Natural killer cell treated with Interleukin-12 subunit alpha and Interleukin-12 subunit beta and Interleukin-15 and Interleukin-18, amount 100 ng/mL, for 72 hours (primary cell): ENCODE measurements at regions not wholly inside any gene's neighbourhood (a gene's known extent, or its start where the extent isn't known, plus 50 kb on each side); places are given as distances from the start of the nearest gene placed in this dataset.
A peak's percentile ranks its signal among the peaks of the same experiment; 100 is the strongest.

Experiments used
- ATAC-seq, 2 donors: fragments of 150-1000 bp; cut with Tn5 transposase in 1 of 2; sonication (Bioruptor Pico), chemical (Tn5 transposase) in 1 of 2; 2 replicates each; pipeline ENCODE4 v1.10.0; 2021
- DNase-seq: peaks from one replicate; pipeline ENCODE4 v3.0.0; 2022; ENCODE audit warnings: low spot score
- H3K27ac Mint-ChIP-seq, 2 donors: 1 replicate in 1 of 2; 2 replicates in 1 of 2; pipeline ENCODE4 v1.8.0; 2022; ENCODE audit warnings: mixed read lengths in 2 of 2, mild to moderate bottlenecking in 1 of 2, moderate library complexity in 1 of 2
- H3K27me3 Mint-ChIP-seq, 2 donors: 1 replicate in 1 of 2; 2 replicates in 1 of 2; pipeline ENCODE4 v1.8.0; 2022; ENCODE audit warnings: mixed read lengths in 2 of 2
- H3K36me3 Mint-ChIP-seq: one replicate; pipeline ENCODE4 v1.8.0; 2022; ENCODE audit warnings: mixed read lengths
- H3K4me1 Mint-ChIP-seq, 2 donors: 1 replicate in 1 of 2; 2 replicates in 1 of 2; pipeline ENCODE4 v1.8.0; 2022; ENCODE audit warnings: low read depth in 2 of 2, mixed read lengths in 2 of 2, mild to moderate bottlenecking in 1 of 2
- H3K4me3 Mint-ChIP-seq: one replicate; pipeline ENCODE4 v1.8.0; 2022; ENCODE audit warnings: mixed read lengths
- H3K9me3 Mint-ChIP-seq: 2 replicates; pipeline ENCODE4 v1.8.0; 2022; ENCODE audit warnings: mixed read lengths

- no peaks in the 10 kb centered on the region for H3K27me3 Mint-ChIP-seq
- no peaks in the 10 kb centered on the region for H3K36me3 Mint-ChIP-seq
- H3K27ac Mint-ChIP-seq, result no peak overlapping the region
- no peak for ATAC-seq
- peaks cover 5% of the 10 kb centered on the region for H3K9me3 Mint-ChIP-seq
- H3K4me1 Mint-ChIP-seq, result no peaks in the 10 kb centered on the region
- no peak for DNase-seq
- no peak overlapping the region for H3K4me3 Mint-ChIP-seq
These were observed 203.8 kb upstream of the PITX2 start for GRCh38 chr4:110826656-110827055.

DNA sequence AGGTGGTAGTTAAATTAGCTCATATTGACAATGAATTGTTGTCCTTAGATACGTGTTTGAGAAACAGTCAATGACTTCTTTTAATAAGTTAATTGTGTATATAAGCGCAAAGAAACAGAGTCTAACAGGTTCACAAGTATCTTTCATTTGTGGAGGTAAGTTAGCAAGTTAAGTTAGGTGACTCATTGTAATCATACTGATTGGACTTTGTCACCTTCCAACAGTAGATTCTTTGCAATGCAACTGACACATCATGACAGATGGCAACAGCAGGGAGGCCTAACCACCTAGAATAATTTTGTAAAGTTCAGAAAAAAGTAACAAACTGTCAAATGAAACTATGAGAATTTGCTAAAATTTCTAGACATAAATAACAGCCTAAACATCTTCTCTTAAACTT lies 207.6 kb upstream of the PITX2 start:
- DNase-seq, result no peak
- no peak overlapping the region for H3K27ac Mint-ChIP-seq

DNA sequence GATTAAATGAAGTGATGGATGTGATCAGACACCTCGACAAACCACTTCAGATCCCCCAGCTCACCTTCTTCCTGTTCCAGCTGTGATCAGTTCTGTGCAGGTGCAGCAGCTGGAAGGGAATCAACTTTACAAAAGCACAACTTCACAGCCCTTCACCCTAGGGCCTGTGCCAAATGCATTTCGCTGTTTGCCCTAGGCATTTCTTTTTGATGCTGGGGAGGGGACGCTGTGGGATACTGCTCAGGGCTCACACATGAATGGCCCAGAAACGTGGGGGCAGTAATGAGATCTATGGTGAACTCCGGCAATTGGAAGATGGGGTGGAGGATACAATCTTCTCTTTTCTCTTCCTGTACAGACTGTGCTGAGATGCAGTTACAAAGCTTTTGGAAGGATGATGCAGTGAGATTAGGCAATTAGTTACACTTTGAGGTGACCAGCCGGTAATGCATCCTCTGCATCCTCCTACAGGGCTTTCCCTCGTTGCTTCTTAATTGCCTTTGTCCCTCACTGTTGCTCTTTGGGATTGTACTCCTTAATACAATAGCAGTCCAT lies 215.1 kb upstream of the PITX2 start:
- H3K27ac Mint-ChIP-seq, result no peak overlapping the region
- H3K4me3 Mint-ChIP-seq, result no peak overlapping the region
- H3K4me1 Mint-ChIP-seq, result no peaks in the 10 kb centered on the region
- H3K27me3 Mint-ChIP-seq, result no peaks in the 10 kb centered on the region
- H3K9me3 Mint-ChIP-seq, result no peaks in the 10 kb centered on the region
- ATAC-seq, result no peak
- peak; percentile 8 for DNase-seq
- H3K36me3 Mint-ChIP-seq, result no peaks in the 10 kb centered on the region

More for the DNA sequence above, 207.6 kb upstream of the PITX2 start:
- no peaks in the 10 kb centered on the region for H3K27me3 Mint-ChIP-seq
- no peak overlapping the region for H3K4me3 Mint-ChIP-seq
- no peak for ATAC-seq
- H3K36me3 Mint-ChIP-seq, result no peaks in the 10 kb centered on the region
- no peaks in the 10 kb centered on the region for H3K4me1 Mint-ChIP-seq
- peaks cover under 1% of the 10 kb centered on the region for H3K9me3 Mint-ChIP-seq

- H3K27me3 Mint-ChIP-seq, result no peaks in the 10 kb centered on the region
- ATAC-seq (no peak), DNase-seq (no peak)
- no peak overlapping the region for H3K27ac Mint-ChIP-seq
- no peak overlapping the region for H3K4me3 Mint-ChIP-seq
- H3K4me1 Mint-ChIP-seq, result no peaks in the 10 kb centered on the region
- peaks cover 10% of the 10 kb centered on the region for H3K9me3 Mint-ChIP-seq
- H3K36me3 Mint-ChIP-seq, result no peaks in the 10 kb centered on the region
These were observed 217.4 kb upstream of the PITX2 start for GRCh38 chr4:110840221-110840654.

GRCh38 chr4:110848787-110849186 lies 225.9 kb upstream of the PITX2 start:
- H3K4me1 Mint-ChIP-seq, result no peaks in the 10 kb centered on the region
- no peaks in the 10 kb centered on the region for H3K36me3 Mint-ChIP-seq
- peaks cover 13% of the 10 kb centered on the region for H3K9me3 Mint-ChIP-seq
- H3K4me3 Mint-ChIP-seq, result no peak overlapping the region
- DNase-seq, result no peak
- H3K27ac Mint-ChIP-seq, result no peak overlapping the region
- ATAC-seq, result no peak
- no peaks in the 10 kb centered on the region for H3K27me3 Mint-ChIP-seq

- ATAC-seq (no peak), DNase-seq (peak; percentile 40)
- no peaks in the 10 kb centered on the region for H3K36me3 Mint-ChIP-seq
- H3K27me3 Mint-ChIP-seq, result no peaks in the 10 kb centered on the region
- no peak overlapping the region for H3K4me3 Mint-ChIP-seq
- H3K4me1 Mint-ChIP-seq, result no peaks in the 10 kb centered on the region
- no peak overlapping the region for H3K27ac Mint-ChIP-seq
- H3K9me3 Mint-ChIP-seq, result peaks cover 11% of the 10 kb centered on the region
These were observed 226.6 kb upstream of the PITX2 start for GRCh38 chr4:110849461-110849860.

DNA sequence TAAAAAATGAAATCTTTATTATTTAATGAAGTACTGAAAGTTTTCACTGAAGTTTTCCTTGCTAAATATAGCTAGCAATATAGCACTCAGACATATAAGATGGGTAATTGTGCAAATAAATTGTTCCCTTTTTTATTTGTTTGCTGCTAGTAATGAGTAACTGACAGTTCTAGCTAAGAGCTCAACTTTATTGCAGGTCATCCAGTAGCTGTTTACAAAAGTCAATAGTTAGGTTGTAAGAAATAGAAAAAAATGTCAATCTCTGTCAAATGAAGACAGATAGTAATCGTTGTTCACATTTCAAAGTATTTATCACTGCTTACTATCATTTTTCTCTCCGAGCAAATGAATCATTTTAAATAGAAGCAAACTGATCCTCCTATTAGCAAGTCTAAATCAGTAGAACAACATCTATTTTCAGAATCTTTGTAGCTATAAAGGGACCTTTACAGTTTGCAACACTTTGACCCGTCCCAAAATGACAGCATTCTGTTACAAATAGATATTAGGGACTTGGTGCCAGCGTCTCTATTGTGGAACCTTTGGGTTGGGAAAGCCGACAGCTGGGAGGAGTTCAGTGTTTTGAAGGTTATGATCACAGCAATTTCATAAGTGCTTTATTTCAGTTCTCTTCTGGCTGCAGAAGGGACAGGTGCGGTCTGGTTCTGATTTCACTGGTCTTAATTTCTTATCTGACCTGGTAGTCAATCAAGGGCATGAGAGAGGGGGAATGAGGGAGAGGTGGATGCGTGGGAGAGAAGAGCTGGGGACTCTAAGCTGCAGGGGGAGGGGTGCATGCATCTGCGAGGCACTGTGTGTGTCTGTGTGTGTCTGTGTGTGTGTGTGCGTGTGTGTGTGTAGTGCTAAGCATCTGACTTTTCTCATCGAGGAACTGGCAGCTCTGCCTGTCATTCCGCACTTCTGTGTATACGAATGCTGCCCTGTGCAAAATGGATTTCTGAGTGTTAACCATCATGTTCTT lies 227.9 kb upstream of the PITX2 start:
- H3K4me3 Mint-ChIP-seq, result no peak overlapping the region
- ATAC-seq (no peak), DNase-seq (no peak)
- no peak overlapping the region for H3K27ac Mint-ChIP-seq
- no peaks in the 10 kb centered on the region for H3K4me1 Mint-ChIP-seq
- no peaks in the 10 kb centered on the region for H3K27me3 Mint-ChIP-seq
- H3K36me3 Mint-ChIP-seq, result no peaks in the 10 kb centered on the region
- peaks cover 6% of the 10 kb centered on the region for H3K9me3 Mint-ChIP-seq

DNA sequence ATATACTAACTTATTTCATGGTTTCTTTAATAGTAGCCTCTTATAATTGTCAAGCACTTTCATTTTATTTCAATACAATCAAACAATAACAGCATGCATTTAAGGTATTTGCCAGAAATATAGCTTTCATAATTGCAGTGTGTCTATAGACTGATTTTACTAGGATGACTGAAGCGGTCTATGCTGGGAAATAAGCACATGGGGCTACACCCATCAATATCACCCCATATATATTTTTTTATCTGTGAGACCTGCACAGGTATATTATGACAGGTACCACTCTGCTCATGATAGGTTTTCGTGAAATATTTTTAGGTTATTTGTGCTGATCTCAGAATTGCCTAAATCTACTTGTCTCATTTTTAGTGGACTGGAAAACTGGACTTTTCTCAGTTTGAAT lies 229.1 kb upstream of the PITX2 start:
- no peak for DNase-seq
- no peak for ATAC-seq
- H3K4me3 Mint-ChIP-seq, result no peak overlapping the region
- H3K9me3 Mint-ChIP-seq, result peaks cover 6% of the 10 kb centered on the region
- no peaks in the 10 kb centered on the region for H3K36me3 Mint-ChIP-seq
- H3K4me1 Mint-ChIP-seq, result no peaks in the 10 kb centered on the region
- H3K27ac Mint-ChIP-seq, result no peak overlapping the region
- no peaks in the 10 kb centered on the region for H3K27me3 Mint-ChIP-seq

- no peak for DNase-seq
- H3K4me1 Mint-ChIP-seq, result no peaks in the 10 kb centered on the region
- H3K36me3 Mint-ChIP-seq, result no peaks in the 10 kb centered on the region
- H3K27ac Mint-ChIP-seq, result no peak overlapping the region
- H3K9me3 Mint-ChIP-seq, result peaks cover 6% of the 10 kb centered on the region
- no peak for ATAC-seq
- no peaks in the 10 kb centered on the region for H3K27me3 Mint-ChIP-seq
- H3K4me3 Mint-ChIP-seq, result no peak overlapping the region
These were observed 229.9 kb upstream of the PITX2 start for GRCh38 chr4:110852793-110853192.

DNA sequence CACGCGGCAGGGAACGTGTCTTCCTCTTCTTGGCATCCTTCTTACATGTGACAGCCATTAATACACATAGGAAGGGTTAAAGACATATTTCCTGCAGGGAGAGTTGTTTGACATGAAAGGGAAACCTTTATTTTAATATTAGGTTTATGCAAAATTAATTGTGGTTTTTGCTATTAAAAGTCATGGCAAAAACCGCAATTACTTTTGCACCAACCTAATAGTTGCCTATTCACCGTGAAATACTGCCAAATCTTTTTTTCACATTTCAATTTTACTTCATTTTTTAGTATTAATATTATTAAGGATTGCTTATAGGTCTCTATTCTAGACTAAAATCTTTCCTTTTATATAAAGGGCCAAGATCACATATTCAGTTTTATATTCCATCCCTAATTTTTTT lies 230.4 kb upstream of the PITX2 start:
- DNase-seq, result no peak
- H3K4me3 Mint-ChIP-seq, result no peak overlapping the region
- no peak for ATAC-seq
- H3K27me3 Mint-ChIP-seq, result no peaks in the 10 kb centered on the region
- peaks cover 4% of the 10 kb centered on the region for H3K9me3 Mint-ChIP-seq
- H3K4me1 Mint-ChIP-seq, result no peaks in the 10 kb centered on the region
- H3K27ac Mint-ChIP-seq, result no peak overlapping the region
- H3K36me3 Mint-ChIP-seq, result no peaks in the 10 kb centered on the region

- Mint-ChIP-seq H3K4me3 (no peak overlapping the region), H3K4me1 (no peaks in the 10 kb centered on the region), H3K27me3 (no peaks in the 10 kb centered on the region), H3K9me3 (peaks cover 4% of the 10 kb centered on the region), H3K36me3 (no peaks in the 10 kb centered on the region), H3K27ac (no peak overlapping the region)
- ATAC-seq (no peak), DNase-seq (no peak)
These were observed 231.3 kb upstream of the PITX2 start for GRCh38 chr4:110854021-110854678.

GRCh38 chr4:110860125-110860524 lies 237.2 kb upstream of the PITX2 start:
- Mint-ChIP-seq H3K27me3 (no peaks in the 10 kb centered on the region), H3K27ac (no peak overlapping the region), H3K36me3 (no peaks in the 10 kb centered on the region), H3K4me3 (no peak overlapping the region), H3K4me1 (no peaks in the 10 kb centered on the region), H3K9me3 (no peaks in the 10 kb centered on the region)
- DNase-seq, result no peak
- ATAC-seq, result no peak

GRCh38 chr4:110860901-110861300 lies 238.0 kb upstream of the PITX2 start:
- no peak for ATAC-seq
- Mint-ChIP-seq H3K27me3 (no peaks in the 10 kb centered on the region), H3K36me3 (no peaks in the 10 kb centered on the region), H3K4me3 (no peak overlapping the region), H3K27ac (no peak overlapping the region), H3K9me3 (no peaks in the 10 kb centered on the region), H3K4me1 (no peaks in the 10 kb centered on the region)
- no peak for DNase-seq

DNA sequence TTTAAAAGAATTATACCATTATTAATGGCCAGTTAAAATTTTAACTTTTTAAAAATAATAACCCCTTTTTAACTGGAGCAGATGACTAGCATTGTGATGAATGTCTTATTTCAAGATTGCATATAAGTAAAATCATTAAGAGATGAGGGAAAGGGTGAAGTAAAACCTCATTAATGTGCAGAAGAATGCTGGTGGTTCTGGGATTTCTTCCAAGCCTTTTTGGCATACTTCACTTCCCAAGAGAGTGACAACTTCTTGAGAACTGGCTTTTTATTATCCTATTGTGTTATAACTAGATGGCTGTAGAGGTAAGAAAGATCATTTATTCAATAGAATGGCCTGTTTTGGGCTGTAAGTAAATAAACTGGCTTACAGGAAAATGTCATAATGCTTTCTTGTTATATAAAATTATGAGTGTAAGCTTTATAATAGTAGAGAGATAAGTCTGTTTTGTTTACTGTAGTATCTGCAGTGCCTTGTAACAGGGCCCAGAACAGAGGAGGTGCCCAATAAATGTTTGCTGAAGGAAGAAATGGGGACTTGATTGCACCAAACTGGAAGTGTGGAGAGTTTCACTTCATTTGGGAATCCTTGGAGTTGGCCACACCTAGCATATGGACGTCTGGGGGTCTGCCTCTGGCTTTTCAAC lies 242.9 kb upstream of the PITX2 start:
- ATAC-seq, result no peak
- H3K36me3 Mint-ChIP-seq, result no peaks in the 10 kb centered on the region
- H3K4me1 Mint-ChIP-seq, result no peaks in the 10 kb centered on the region

More for the DNA sequence above, 242.9 kb upstream of the PITX2 start:
- H3K27ac Mint-ChIP-seq, result no peak overlapping the region
- H3K27me3 Mint-ChIP-seq, result no peaks in the 10 kb centered on the region
- no peak overlapping the region for H3K4me3 Mint-ChIP-seq
- DNase-seq, result no peak
- H3K9me3 Mint-ChIP-seq, result no peaks in the 10 kb centered on the region
